Neural cell (in vitro differentiated cells): ENCODE measurements at regions not wholly inside any gene's neighbourhood (a gene's known extent, or its start where the extent isn't known, plus 50 kb on each side); places are given as distances from the start of the nearest gene placed in this dataset.

Experiments used
- H2AFZ ChIP-seq: fragments of 200-600, 300-800 bp; sonication (generic), shearing (Covaris generic); 2 replicates; pipeline ENCODE4 v1.6.0; 2014; ENCODE audit warnings: low read depth, mild to moderate bottlenecking, antibody characterized with exemption, low read length, moderate library complexity
- H3F3A ChIP-seq: fragments of 200-600 bp; shearing (Covaris generic); 2 replicates; pipeline ENCODE4 v1.6.1; 2016; ENCODE audit warnings: mild to moderate bottlenecking, moderate library complexity, mixed read lengths, antibody characterized with exemption, low read length; ENCODE audit not compliant: insufficient read depth, poor library complexity, severe bottlenecking
- H3K27ac ChIP-seq: fragments of 200-600, 300-800 bp; sonication (generic), shearing (Covaris generic); 2 replicates; pipeline ENCODE4 v1.5.1; 2014; ENCODE audit warnings: mild to moderate bottlenecking, low read length, moderate library complexity
- H3K27me3 ChIP-seq: fragments of 300-800, 200-600 bp; sonication (generic), shearing (Covaris generic); 2 replicates; pipeline ENCODE4 v1.6.0; 2014; ENCODE audit warnings: mild to moderate bottlenecking, low read depth, low read length, moderate library complexity; ENCODE audit not compliant: insufficient read depth
- H3K36me3 ChIP-seq: fragments of 300-800, 200-600 bp; sonication (generic), shearing (Covaris generic); 2 replicates; pipeline ENCODE4 v1.5.1; 2014; ENCODE audit warnings: mild to moderate bottlenecking, antibody characterized with exemption, low read length, moderate library complexity; ENCODE audit not compliant: insufficient read depth
- H3K4me2 ChIP-seq: fragments of 300-800, 200-600 bp; sonication (generic), shearing (Covaris generic); 2 replicates; pipeline ENCODE4 v1.6.0; 2014; ENCODE audit warnings: mild to moderate bottlenecking, low read length
- H3K4me3 ChIP-seq: fragments of 300-800, 200-600 bp; sonication (generic), shearing (Covaris generic); 2 replicates; pipeline ENCODE4 v1.5.1; 2014; ENCODE audit warnings: mild to moderate bottlenecking, low read length, moderate library complexity
- H3K79me2 ChIP-seq: fragments of 200-600 bp; shearing (Covaris generic); replicated peaks from 2 replicates; pipeline ENCODE4 v1.6.0; 2014; ENCODE audit warnings: mild to moderate bottlenecking, low read length, moderate library complexity; ENCODE audit not compliant: insufficient read depth
- H3K9ac ChIP-seq: fragments of 300-800, 200-600 bp; sonication (generic), shearing (Covaris generic); 2 replicates; pipeline ENCODE4 v1.6.1; 2016; ENCODE audit warnings: mild to moderate bottlenecking, low read length, mixed read lengths
- H3K9me2 ChIP-seq: fragments of 200-600 bp; shearing (Covaris generic); 2 replicates; pipeline ENCODE4 v1.6.1; 2016; ENCODE audit warnings: mild to moderate bottlenecking, low read length, mixed read lengths; ENCODE audit not compliant: insufficient read depth
- H3K9me3 ChIP-seq: fragments of 200-600, 300-800 bp; sonication (generic), shearing (Covaris generic); 2 replicates; pipeline ENCODE4 v1.6.1; 2016; ENCODE audit warnings: mild to moderate bottlenecking, mixed run types, low read length, moderate library complexity, mixed read lengths
- H4K20me1 ChIP-seq: fragments of 200-600 bp; shearing (Covaris generic); 2 replicates; pipeline ENCODE4 v1.6.1; 2016; ENCODE audit warnings: mild to moderate bottlenecking, mixed run types; ENCODE audit not compliant: insufficient read depth
- EP300 ChIP-seq: fragments of 450-650 bp; conservative IDR thresholded peaks from 2 replicates; pipeline ENCODE4 v1.6.1; 2014; ENCODE audit warnings: antibody characterized with exemption, mild to moderate bottlenecking, moderate library complexity; ENCODE audit not compliant: poor library complexity, severe bottlenecking
- EZH2 ChIP-seq: fragments of 200-600, 300-800 bp; shearing (Covaris generic), sonication (generic); IDR thresholded peaks from 2 replicates; pipeline ENCODE4 v1.6.1; 2014; ENCODE audit warnings: antibody characterized with exemption, low read length, borderline replicate concordance, mild to moderate bottlenecking; ENCODE audit not compliant: insufficient read depth, poor library complexity, severe bottlenecking
- MXI1 ChIP-seq: fragments of 450-650 bp; conservative IDR thresholded peaks from 2 replicates; pipeline ENCODE4 v1.6.1; 2014; ENCODE audit warnings: antibody characterized with exemption, mild to moderate bottlenecking; ENCODE audit not compliant: poor library complexity, severe bottlenecking
- POLR2AphosphoS5 ChIP-seq: IDR thresholded peaks from 2 replicates; pipeline ENCODE4 v1.6.1; 2012
- RAD21 ChIP-seq: fragments of 450-650 bp; conservative IDR thresholded peaks from 2 replicates; pipeline ENCODE4 v1.6.1; 2014; ENCODE audit warnings: antibody characterized with exemption, mild to moderate bottlenecking, moderate library complexity
- SMC3 ChIP-seq: fragments of 450-650 bp; conservative IDR thresholded peaks from 2 replicates; pipeline ENCODE4 v1.6.1; 2014; ENCODE audit warnings: antibody characterized with exemption, mild to moderate bottlenecking, moderate library complexity; ENCODE audit not compliant: poor library complexity
- TAF1 ChIP-seq: IDR thresholded peaks from 2 replicates; pipeline ENCODE4 v1.6.1; 2012; ENCODE audit warnings: low read depth
- TF ChIP-seq, protein P1 (sequence below): IDR thresholded peaks from 2 replicates; pipeline ENCODE4 v1.6.1; 2012; ENCODE audit warnings: borderline replicate concordance
- TF ChIP-seq, protein P2 (sequence below): fragments of 450-650 bp; IDR thresholded peaks from 2 replicates; pipeline ENCODE4 v1.5.1; 2014; ENCODE audit warnings: antibody characterized with exemption, mild to moderate bottlenecking, moderate library complexity; ENCODE audit not compliant: poor library complexity, severe bottlenecking

DNA sequence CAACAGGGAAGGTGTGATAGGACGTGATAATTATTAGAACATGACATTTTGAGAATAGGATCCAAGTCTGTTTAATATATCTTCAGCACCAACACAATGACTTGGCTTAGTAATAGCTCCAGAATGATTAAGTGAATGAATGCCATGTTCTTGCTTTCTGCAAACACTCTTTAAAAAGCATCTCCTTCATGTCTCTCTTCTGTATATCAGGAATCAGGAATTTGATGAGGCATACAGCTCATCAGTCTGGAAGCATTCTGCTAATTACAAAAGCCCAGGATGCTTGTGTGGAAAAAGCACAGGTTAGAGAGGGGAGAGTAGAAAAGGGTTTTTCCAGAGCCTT lies 113.0 kb upstream of the ZNF648 start:
- Histone ChIP-seq H3F3A (no peaks in the 10 kb centered on the region), H3K4me3 (no peak overlapping the region), H4K20me1 (no peaks in the 10 kb centered on the region), H2AFZ (no peak overlapping the region), H3K9me3 (no peaks in the 10 kb centered on the region), H3K9me2 (no peaks in the 10 kb centered on the region), H3K27ac (no peak overlapping the region), H3K79me2 (no peaks in the 10 kb centered on the region), H3K4me2 (no peak overlapping the region), H3K36me3 (no peaks in the 10 kb centered on the region), H3K27me3 (no peaks in the 10 kb centered on the region), H3K9ac (no peak overlapping the region)
- no peak for TF ChIP-seq POLR2AphosphoS5
- TF ChIP-seq RAD21, result no peak
- TF ChIP-seq TAF1, result no peak
- TF ChIP-seq, protein P1, sequence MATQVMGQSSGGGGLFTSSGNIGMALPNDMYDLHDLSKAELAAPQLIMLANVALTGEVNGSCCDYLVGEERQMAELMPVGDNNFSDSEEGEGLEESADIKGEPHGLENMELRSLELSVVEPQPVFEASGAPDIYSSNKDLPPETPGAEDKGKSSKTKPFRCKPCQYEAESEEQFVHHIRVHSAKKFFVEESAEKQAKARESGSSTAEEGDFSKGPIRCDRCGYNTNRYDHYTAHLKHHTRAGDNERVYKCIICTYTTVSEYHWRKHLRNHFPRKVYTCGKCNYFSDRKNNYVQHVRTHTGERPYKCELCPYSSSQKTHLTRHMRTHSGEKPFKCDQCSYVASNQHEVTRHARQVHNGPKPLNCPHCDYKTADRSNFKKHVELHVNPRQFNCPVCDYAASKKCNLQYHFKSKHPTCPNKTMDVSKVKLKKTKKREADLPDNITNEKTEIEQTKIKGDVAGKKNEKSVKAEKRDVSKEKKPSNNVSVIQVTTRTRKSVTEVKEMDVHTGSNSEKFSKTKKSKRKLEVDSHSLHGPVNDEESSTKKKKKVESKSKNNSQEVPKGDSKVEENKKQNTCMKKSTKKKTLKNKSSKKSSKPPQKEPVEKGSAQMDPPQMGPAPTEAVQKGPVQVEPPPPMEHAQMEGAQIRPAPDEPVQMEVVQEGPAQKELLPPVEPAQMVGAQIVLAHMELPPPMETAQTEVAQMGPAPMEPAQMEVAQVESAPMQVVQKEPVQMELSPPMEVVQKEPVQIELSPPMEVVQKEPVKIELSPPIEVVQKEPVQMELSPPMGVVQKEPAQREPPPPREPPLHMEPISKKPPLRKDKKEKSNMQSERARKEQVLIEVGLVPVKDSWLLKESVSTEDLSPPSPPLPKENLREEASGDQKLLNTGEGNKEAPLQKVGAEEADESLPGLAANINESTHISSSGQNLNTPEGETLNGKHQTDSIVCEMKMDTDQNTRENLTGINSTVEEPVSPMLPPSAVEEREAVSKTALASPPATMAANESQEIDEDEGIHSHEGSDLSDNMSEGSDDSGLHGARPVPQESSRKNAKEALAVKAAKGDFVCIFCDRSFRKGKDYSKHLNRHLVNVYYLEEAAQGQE, result no peak
- no peak for TF ChIP-seq SMC3
- TF ChIP-seq EP300, result no peak
- TF ChIP-seq EZH2, result no peak
- TF ChIP-seq, protein P2, sequence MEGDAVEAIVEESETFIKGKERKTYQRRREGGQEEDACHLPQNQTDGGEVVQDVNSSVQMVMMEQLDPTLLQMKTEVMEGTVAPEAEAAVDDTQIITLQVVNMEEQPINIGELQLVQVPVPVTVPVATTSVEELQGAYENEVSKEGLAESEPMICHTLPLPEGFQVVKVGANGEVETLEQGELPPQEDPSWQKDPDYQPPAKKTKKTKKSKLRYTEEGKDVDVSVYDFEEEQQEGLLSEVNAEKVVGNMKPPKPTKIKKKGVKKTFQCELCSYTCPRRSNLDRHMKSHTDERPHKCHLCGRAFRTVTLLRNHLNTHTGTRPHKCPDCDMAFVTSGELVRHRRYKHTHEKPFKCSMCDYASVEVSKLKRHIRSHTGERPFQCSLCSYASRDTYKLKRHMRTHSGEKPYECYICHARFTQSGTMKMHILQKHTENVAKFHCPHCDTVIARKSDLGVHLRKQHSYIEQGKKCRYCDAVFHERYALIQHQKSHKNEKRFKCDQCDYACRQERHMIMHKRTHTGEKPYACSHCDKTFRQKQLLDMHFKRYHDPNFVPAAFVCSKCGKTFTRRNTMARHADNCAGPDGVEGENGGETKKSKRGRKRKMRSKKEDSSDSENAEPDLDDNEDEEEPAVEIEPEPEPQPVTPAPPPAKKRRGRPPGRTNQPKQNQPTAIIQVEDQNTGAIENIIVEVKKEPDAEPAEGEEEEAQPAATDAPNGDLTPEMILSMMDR, result no peak
- TF ChIP-seq MXI1, result no peak

DNA sequence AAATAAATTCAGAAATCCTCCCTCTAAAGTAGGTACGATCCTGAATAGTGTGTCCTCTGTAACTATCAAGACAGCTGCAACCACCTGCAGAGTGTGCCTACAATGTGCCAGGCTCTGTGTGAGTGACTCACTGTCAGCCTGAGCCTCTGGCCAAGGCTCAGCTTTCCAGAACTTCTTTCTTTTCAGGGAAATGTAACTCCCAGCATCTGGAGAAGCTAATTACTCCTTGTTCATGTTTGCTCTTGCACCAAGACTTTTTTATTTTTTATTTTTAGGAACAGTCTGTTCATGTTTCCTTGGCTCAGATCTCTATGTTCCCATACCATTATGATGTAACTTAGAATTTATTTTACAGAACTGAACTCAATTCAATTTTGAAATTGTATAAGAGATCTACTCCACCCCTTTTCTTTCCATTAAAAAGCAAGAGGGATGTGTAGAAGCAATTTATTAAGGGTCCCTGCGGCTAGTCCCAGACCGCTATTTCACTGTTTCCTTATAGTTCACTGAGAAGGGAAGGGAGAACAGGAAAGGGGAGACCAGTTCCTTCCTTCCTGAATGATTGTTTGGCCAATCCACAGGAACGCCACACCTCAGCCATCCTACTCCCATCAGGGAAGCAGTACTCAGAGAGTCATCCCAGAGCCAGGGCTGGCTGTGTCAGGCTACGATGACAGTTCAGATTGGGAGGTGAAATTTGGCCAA lies 112.4 kb upstream of the ZNF648 start:
- Histone ChIP-seq H3K9me2 (no peaks in the 10 kb centered on the region), H3K27ac (no peak overlapping the region), H3K27me3 (no peaks in the 10 kb centered on the region), H2AFZ (no peak overlapping the region), H3K9me3 (no peaks in the 10 kb centered on the region), H3K36me3 (no peaks in the 10 kb centered on the region), H3K4me2 (no peak overlapping the region), H4K20me1 (no peaks in the 10 kb centered on the region), H3K79me2 (no peaks in the 10 kb centered on the region), H3F3A (no peaks in the 10 kb centered on the region), H3K9ac (no peak overlapping the region), H3K4me3 (no peak overlapping the region)
- TF ChIP-seq TAF1 (no peak), EZH2 (no peak), EP300 (no peak), POLR2AphosphoS5 (no peak), MXI1 (no peak), SMC3 (no peak), RAD21 (no peak)
- TF ChIP-seq, protein P1, result no peak
- TF ChIP-seq, protein P2, result no peak
